HepG2 (cell line): ENCODE measurements at regions not wholly inside any gene's neighbourhood (a gene's known extent, or its start where the extent isn't known, plus 50 kb on each side); places are given as distances from the start of the nearest gene placed in this dataset.

ENCODE experiments used
- ETV5 ChIP-seq: IDR thresholded peaks from 2 replicates; pipeline ENCODE4 v1.6.1; 2018; ENCODE audit warnings: missing biosample characterization, missing genetic modification reagents, inconsistent platforms, borderline replicate concordance
- HDAC1 ChIP-seq: sonication (generic); formaldehyde crosslinking; IDR thresholded peaks from 2 replicates; pipeline ENCODE4 v1.5.1; 2020; ENCODE audit warnings: mild to moderate bottlenecking, missing genetic modification reagents
- JARID2 ChIP-seq: sonication (generic); formaldehyde crosslinking; IDR thresholded peaks from 2 replicates; pipeline ENCODE4 v1.8.1; 2023; ENCODE audit warnings: missing genetic modification reagents, inconsistent platforms; ENCODE audit not compliant: insufficient replicate concordance
- KDM5A ChIP-seq: fragments of 200-600 bp; sonication (generic); IDR thresholded peaks from 2 replicates; pipeline ENCODE4 v1.7.0; 2018; ENCODE audit warnings: antibody characterized with exemption, mild to moderate bottlenecking, low read length, borderline replicate concordance
- KDM6A ChIP-seq: IDR thresholded peaks from 2 replicates; pipeline ENCODE4 v1.6.1; 2016; ENCODE audit warnings: low read depth
- MEIS1 ChIP-seq: sonication (generic); formaldehyde crosslinking; IDR thresholded peaks from 2 replicates; pipeline ENCODE4 v1.9.0; 2021; ENCODE audit warnings: mild to moderate bottlenecking, missing genetic modification reagents, moderate library complexity, borderline replicate concordance
- MIXL1 ChIP-seq: IDR thresholded peaks from 2 replicates; pipeline ENCODE4 v1.6.1; 2016
- MTF1 ChIP-seq: sonication (generic); formaldehyde crosslinking; IDR thresholded peaks from 2 replicates; pipeline ENCODE4 v1.5.0; 2020; ENCODE audit warnings: missing genetic modification reagents
- REPIN1 ChIP-seq: sonication (generic); formaldehyde crosslinking; IDR thresholded peaks from 2 replicates; pipeline ENCODE4 v1.8.0; 2022; ENCODE audit warnings: missing genetic modification reagents, low read depth, mild to moderate bottlenecking, borderline replicate concordance
- SKI ChIP-seq: fragments of 450-650 bp; IDR thresholded peaks from one replicate; pipeline ENCODE4 v1.6.1; 2018; ENCODE audit warnings: mild to moderate bottlenecking; ENCODE audit not compliant: partially characterized antibody
- SNAPC2 ChIP-seq: sonication (generic); formaldehyde crosslinking; IDR thresholded peaks from 2 replicates; pipeline ENCODE4 v1.8.1; 2022; ENCODE audit warnings: mild to moderate bottlenecking, missing genetic modification reagents
- TARDBP ChIP-seq: sonication (generic); formaldehyde crosslinking; IDR thresholded peaks from 2 replicates; pipeline ENCODE4 v1.8.0; 2022; ENCODE audit warnings: mild to moderate bottlenecking, missing genetic modification reagents
- TCF12 ChIP-seq, 2 experiments: fragments of 450-650 bp in 1 of 2; sonication (generic) in 1 of 2; formaldehyde crosslinking in 1 of 2; IDR thresholded peaks; 2 replicates each; pipeline versions ENCODE4 v1.6.1 to v1.8.0; 2017 to 2022; ENCODE audit warnings: antibody characterized with exemption in 1 of 2, mild to moderate bottlenecking in 1 of 2, missing genetic modification reagents in 1 of 2, moderate library complexity in 1 of 2
- YY1 ChIP-seq: IDR thresholded peaks from 2 replicates; pipeline ENCODE4 v1.6.1; 2011; ENCODE audit warnings: low read length, low read depth, moderate library complexity, mild to moderate bottlenecking; ENCODE audit not compliant: insufficient read depth, insufficient replicate concordance
- ZNF775 ChIP-seq: sonication (generic); formaldehyde crosslinking; IDR thresholded peaks from 2 replicates; pipeline ENCODE4 v1.4.0; 2020; ENCODE audit warnings: missing genetic modification reagents, mild to moderate bottlenecking, moderate library complexity, borderline replicate concordance
- ZNF781 ChIP-seq: sonication (generic); formaldehyde crosslinking; IDR thresholded peaks from 2 replicates; pipeline ENCODE4 v1.5.1; 2020; ENCODE audit warnings: borderline replicate concordance, mild to moderate bottlenecking, missing genetic modification reagents; ENCODE audit errors: not compliant biosample characterization
- ZSCAN12 ChIP-seq: sonication (generic); formaldehyde crosslinking; IDR thresholded peaks from 2 replicates; pipeline ENCODE4 v1.9.0; 2021; ENCODE audit warnings: mild to moderate bottlenecking, missing genetic modification reagents
- TF ChIP-seq, protein P1 (sequence below): sonication (generic); formaldehyde crosslinking; IDR thresholded peaks from 2 replicates; pipeline ENCODE4 v1.8.0; 2022; ENCODE audit warnings: missing genetic modification reagents, mild to moderate bottlenecking, inconsistent platforms, borderline replicate concordance
- TF ChIP-seq, protein P2 (sequence below): sonication (generic); formaldehyde crosslinking; IDR thresholded peaks from 2 replicates; pipeline ENCODE4 v1.5.0; 2020; ENCODE audit warnings: mild to moderate bottlenecking, missing genetic modification reagents, borderline replicate concordance
- TF ChIP-seq, protein P3 (sequence below): IDR thresholded peaks from 2 replicates; pipeline ENCODE4 v1.6.1; 2016

DNA sequence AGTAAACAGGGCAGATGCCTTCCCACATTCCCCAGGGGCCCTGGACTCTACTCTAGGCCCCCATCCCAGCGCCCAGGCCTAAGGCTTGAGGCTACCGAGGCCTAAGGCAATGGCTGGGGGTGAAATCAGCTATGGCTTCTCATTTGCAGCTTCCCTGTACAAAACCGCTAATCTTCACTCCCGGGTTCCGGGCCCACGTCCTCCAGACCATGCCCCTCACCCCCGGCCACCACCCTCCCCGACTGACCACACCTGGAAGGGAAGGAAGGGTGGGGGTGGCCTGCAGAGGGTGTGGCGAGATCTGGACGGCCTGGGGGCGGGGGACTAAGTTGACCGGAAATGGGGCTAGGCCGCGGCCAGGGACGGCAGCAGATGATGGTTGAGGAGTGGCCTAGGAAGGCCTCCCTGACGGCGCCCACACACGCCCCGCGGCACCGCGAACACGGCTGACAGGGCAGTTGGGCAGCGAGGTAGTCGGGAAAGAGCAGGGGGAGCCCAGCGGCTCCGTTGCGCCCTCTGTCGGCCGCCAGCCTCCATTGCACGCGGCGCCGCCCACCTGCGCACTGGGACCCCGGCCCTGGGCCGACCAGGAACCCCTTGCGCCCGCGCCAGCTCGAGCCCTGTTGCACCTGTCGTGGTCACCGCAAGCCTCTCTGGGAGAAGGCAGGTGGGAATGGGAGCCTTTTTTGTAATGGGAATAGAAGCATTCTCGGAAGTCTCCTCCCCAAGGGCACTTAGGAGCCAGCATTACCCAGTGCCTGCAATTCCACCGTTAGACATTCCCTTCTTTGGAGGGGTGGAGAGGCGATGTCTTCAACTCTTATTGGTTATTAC, 95.9 kb upstream of the CALM2 start (continued):
- peak; percentile 50; the same call in 1 of the 2 replicates for TF ChIP-seq HDAC1 (CRISPR knock-in tag)
- TF ChIP-seq KDM6A = no peak
- TF ChIP-seq ZSCAN12 = no peak
- TF ChIP-seq, protein P1, sequence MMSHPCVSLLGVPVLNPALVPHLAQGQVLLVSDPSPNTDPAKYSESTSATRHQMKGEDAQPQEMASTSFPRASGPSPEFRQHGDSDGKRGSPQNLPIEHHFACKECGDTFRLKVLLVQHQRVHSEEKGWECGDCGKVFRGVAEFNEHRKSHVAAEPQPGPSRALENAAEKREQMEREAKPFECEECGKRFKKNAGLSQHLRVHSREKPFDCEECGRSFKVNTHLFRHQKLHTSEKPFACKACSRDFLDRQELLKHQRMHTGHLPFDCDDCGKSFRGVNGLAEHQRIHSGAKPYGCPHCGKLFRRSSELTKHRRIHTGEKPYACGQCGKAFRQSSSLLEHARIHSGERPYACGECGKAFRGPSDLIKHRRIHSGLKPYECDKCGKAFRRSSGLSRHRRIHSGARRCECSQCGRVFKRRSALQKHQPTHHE (CRISPR knock-in tag) = peak; percentile 14; the same call in 1 of the 2 replicates
- TF ChIP-seq REPIN1 (CRISPR knock-in tag) = peak; percentile 84
- no peak for TF ChIP-seq KDM5A
- peak; percentile 37 for TF ChIP-seq JARID2
- TF ChIP-seq SKI = peak; percentile 30
- TF ChIP-seq ZNF781 (CRISPR knock-in tag) = peak; percentile 48
- TF ChIP-seq MEIS1 = peak; percentile 41; the same call in 1 of the 2 replicates
- peak; percentile 58 for TF ChIP-seq MIXL1 (CRISPR knock-in tag)
- TF ChIP-seq, protein P2, sequence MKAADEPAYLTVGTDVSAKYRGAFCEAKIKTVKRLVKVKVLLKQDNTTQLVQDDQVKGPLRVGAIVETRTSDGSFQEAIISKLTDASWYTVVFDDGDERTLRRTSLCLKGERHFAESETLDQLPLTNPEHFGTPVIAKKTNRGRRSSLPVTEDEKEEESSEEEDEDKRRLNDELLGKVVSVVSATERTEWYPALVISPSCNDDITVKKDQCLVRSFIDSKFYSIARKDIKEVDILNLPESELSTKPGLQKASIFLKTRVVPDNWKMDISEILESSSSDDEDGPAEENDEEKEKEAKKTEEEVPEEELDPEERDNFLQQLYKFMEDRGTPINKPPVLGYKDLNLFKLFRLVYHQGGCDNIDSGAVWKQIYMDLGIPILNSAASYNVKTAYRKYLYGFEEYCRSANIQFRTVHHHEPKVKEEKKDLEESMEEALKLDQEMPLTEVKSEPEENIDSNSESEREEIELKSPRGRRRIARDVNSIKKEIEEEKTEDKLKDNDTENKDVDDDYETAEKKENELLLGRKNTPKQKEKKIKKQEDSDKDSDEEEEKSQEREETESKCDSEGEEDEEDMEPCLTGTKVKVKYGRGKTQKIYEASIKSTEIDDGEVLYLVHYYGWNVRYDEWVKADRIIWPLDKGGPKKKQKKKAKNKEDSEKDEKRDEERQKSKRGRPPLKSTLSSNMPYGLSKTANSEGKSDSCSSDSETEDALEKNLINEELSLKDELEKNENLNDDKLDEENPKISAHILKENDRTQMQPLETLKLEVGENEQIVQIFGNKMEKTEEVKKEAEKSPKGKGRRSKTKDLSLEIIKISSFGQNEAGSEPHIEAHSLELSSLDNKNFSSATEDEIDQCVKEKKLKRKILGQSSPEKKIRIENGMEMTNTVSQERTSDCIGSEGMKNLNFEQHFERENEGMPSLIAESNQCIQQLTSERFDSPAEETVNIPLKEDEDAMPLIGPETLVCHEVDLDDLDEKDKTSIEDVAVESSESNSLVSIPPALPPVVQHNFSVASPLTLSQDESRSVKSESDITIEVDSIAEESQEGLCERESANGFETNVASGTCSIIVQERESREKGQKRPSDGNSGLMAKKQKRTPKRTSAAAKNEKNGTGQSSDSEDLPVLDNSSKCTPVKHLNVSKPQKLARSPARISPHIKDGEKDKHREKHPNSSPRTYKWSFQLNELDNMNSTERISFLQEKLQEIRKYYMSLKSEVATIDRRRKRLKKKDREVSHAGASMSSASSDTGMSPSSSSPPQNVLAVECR = peak; percentile 64
- peak; percentile 75 for TF ChIP-seq YY1
- TF ChIP-seq, protein P3, sequence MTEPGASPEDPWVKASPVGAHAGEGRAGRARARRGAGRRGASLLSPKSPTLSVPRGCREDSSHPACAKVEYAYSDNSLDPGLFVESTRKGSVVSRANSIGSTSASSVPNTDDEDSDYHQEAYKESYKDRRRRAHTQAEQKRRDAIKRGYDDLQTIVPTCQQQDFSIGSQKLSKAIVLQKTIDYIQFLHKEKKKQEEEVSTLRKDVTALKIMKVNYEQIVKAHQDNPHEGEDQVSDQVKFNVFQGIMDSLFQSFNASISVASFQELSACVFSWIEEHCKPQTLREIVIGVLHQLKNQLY = no peak
- no peak for TF ChIP-seq MTF1
- TF ChIP-seq ZNF775 (CRISPR knock-in tag) = no peak
- no peak for TF ChIP-seq TCF12 (IDR thresholded peaks at IDR 0.05)
- 0 out of 2 replicates have a peak, but pooled peaks have one; percentile 45 for TF ChIP-seq TCF12 (CRISPR knock-in tag; IDR thresholded peaks at IDR 0.05)
- TF ChIP-seq TARDBP (CRISPR knock-in tag) = peak; percentile 37
- 0 out of 2 replicates have a peak, but pooled peaks have one; percentile 73 for TF ChIP-seq SNAPC2 (CRISPR knock-in tag)
- peak; percentile 80 for TF ChIP-seq ETV5 (CRISPR knock-in tag)
